CD4-positive, alpha-beta T cell treated with Interleukin-12 subunit alpha and Interleukin-12 subunit beta, for 1 hour (primary cell): ENCODE measurements at regions not wholly inside any gene's neighbourhood (a gene's known extent, or its start where the extent isn't known, plus 50 kb on each side); places are given as distances from the start of the nearest gene placed in this dataset.
A peak's percentile ranks its signal among the peaks of the same experiment; 100 is the strongest.

Experiments
- DNase-seq: peaks from one replicate; pipeline ENCODE4 v3.0.0-alpha.2; 2020

- no peak for DNase-seq
Observed at GRCh38 chr1:239322369-239322768, 64.0 kb upstream of the CHRM3 start.

GRCh38 chr1:239321877-239322276 lies 64.5 kb upstream of the CHRM3 start:
- DNase-seq, result no peak

- no peak for DNase-seq
Observed at GRCh38 chr1:239317948-239318347, 68.4 kb upstream of the CHRM3 start.

- no peak for DNase-seq
Observed at GRCh38 chr1:239315631-239316217, 70.6 kb upstream of the CHRM3 start.

GRCh38 chr1:239311331-239311730 lies 75.0 kb upstream of the CHRM3 start:
- no peak for DNase-seq

- DNase-seq, result peak; percentile 16
Observed at GRCh38 chr1:239308701-239309333, 77.6 kb upstream of the CHRM3 start.

- no peak for DNase-seq
Observed at GRCh38 chr1:239307886-239308285, 78.5 kb upstream of the CHRM3 start.

GRCh38 chr1:239306426-239306825 lies 79.9 kb upstream of the CHRM3 start:
- no peak for DNase-seq

GRCh38 chr1:239303289-239303688 lies 83.1 kb upstream of the CHRM3 start:
- no peak for DNase-seq

- no peak for DNase-seq
Observed at GRCh38 chr1:239302696-239303095, 83.7 kb upstream of the CHRM3 start.

GRCh38 chr1:239301251-239301650 lies 85.1 kb upstream of the CHRM3 start:
- DNase-seq, result no peak

- DNase-seq, result no peak
Observed at GRCh38 chr1:239297910-239298309, 88.5 kb upstream of the CHRM3 start.

GRCh38 chr1:239293350-239294110 lies 92.8 kb upstream of the CHRM3 start:
- no peak for DNase-seq

- DNase-seq, result no peak
Observed at GRCh38 chr1:239288820-239289554, 97.4 kb upstream of the CHRM3 start.

- DNase-seq, result no peak
Observed at GRCh38 chr1:239287296-239287695, 99.1 kb upstream of the CHRM3 start.

- no peak for DNase-seq
Observed at GRCh38 chr1:239283216-239283615, 103.2 kb upstream of the CHRM3 start.

GRCh38 chr1:239282411-239282810 lies 104.0 kb upstream of the CHRM3 start:
- DNase-seq, result no peak

GRCh38 chr1:239276051-239276450 lies 110.3 kb upstream of the CHRM3 start:
- no peak for DNase-seq

GRCh38 chr1:239274242-239274830 lies 112.0 kb upstream of the CHRM3 start:
- no peak for DNase-seq

- DNase-seq, result no peak
Observed at GRCh38 chr1:239270509-239270908, 115.9 kb upstream of the CHRM3 start.

GRCh38 chr1:239269706-239270105 lies 116.7 kb upstream of the CHRM3 start:
- no peak for DNase-seq

- DNase-seq, result no peak
Observed at GRCh38 chr1:239268941-239269340, 117.4 kb upstream of the CHRM3 start.

GRCh38 chr1:239268007-239268406 lies 118.4 kb upstream of the CHRM3 start:
- DNase-seq, result no peak
